ENCODE measurements at regions not wholly inside any gene's neighbourhood (a gene's known extent, or its start where the extent isn't known, plus 50 kb on each side); places are given as distances from the start of the nearest gene placed in this dataset.

DNA sequence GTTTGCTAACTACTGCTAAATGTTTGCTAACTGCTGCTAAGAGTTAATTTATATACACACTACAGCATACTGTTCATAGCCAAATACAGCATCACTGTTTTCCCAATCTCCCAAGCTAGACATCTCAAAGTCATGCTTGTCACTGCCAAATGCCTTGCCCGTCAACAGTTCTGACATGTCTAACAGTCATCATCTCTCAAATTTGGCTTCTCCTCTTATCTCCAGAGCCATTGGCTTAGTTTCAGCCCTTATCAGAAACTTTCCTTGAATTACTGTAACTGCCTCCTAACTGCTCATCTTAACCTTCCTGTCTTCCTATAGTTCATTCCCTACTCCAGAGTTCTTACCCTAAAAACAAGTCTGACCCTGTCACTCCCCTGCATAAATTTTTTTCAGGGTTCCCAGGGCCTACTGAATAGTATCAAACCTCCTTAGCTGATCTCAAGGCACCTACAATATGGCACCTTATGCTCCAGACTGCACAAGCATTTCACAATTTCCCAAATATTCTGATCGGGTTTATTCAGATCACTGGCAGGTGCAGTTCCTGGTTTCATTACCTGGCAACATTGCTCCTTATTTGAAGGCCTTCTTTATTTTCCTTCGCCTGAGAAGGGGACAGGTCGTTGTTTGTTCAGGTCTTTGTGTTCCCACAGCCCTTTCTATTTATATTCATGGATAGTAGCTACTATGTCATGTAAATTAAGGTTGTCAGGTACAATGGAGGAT is 55.9 kb upstream of the ANKRD55 start (continued):
- TF ChIP-seq, protein P1, sequence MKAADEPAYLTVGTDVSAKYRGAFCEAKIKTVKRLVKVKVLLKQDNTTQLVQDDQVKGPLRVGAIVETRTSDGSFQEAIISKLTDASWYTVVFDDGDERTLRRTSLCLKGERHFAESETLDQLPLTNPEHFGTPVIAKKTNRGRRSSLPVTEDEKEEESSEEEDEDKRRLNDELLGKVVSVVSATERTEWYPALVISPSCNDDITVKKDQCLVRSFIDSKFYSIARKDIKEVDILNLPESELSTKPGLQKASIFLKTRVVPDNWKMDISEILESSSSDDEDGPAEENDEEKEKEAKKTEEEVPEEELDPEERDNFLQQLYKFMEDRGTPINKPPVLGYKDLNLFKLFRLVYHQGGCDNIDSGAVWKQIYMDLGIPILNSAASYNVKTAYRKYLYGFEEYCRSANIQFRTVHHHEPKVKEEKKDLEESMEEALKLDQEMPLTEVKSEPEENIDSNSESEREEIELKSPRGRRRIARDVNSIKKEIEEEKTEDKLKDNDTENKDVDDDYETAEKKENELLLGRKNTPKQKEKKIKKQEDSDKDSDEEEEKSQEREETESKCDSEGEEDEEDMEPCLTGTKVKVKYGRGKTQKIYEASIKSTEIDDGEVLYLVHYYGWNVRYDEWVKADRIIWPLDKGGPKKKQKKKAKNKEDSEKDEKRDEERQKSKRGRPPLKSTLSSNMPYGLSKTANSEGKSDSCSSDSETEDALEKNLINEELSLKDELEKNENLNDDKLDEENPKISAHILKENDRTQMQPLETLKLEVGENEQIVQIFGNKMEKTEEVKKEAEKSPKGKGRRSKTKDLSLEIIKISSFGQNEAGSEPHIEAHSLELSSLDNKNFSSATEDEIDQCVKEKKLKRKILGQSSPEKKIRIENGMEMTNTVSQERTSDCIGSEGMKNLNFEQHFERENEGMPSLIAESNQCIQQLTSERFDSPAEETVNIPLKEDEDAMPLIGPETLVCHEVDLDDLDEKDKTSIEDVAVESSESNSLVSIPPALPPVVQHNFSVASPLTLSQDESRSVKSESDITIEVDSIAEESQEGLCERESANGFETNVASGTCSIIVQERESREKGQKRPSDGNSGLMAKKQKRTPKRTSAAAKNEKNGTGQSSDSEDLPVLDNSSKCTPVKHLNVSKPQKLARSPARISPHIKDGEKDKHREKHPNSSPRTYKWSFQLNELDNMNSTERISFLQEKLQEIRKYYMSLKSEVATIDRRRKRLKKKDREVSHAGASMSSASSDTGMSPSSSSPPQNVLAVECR (CRISPR knock-in tag; IDR thresholded peaks at IDR 0.05; ENCODE audit: borderline replicate concordance), result no peak
- TF ChIP-seq, protein P2, sequence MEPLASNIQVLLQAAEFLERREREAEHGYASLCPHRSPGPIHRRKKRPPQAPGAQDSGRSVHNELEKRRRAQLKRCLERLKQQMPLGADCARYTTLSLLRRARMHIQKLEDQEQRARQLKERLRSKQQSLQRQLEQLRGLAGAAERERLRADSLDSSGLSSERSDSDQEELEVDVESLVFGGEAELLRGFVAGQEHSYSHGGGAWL (CRISPR knock-in tag; IDR thresholded peaks at IDR 0.05), result no peak
- TF ChIP-seq ZNF180 (CRISPR knock-in tag; IDR thresholded peaks at IDR 0.05; ENCODE audit: borderline replicate concordance, low read depth) (no peak), ZNF576 (CRISPR knock-in tag; IDR thresholded peaks at IDR 0.05) (no peak), NCOR1 (IDR thresholded peaks at IDR 0.05; ENCODE audit: borderline replicate concordance, low read length) (no peak), TEAD2 (CRISPR knock-in tag; IDR thresholded peaks at IDR 0.05) (no peak), TEF (CRISPR knock-in tag; IDR thresholded peaks at IDR 0.05) (no peak)

Measured in HepG2 (cell line).